ENCODE measurements at regions not wholly inside any gene's neighbourhood (a gene's known extent, or its start where the extent isn't known, plus 50 kb on each side); places are given as distances from the start of the nearest gene placed in this dataset.
"Not testable (repeated sequence)": the region's sequence is repeated elsewhere in the genome, so short reads cannot be mapped to it uniquely, and the experiment has no call there.

GRCh38 chr17:64800987-64801386, 118.3 kb downstream of the LRRC37A3 start:
- H3K9me3 ChIP-seq (ENCODE audit: control insufficient read depth, low read length); H3K27me3 ChIP-seq (ENCODE audit: control insufficient read depth, insufficient read depth, low read length); H3K36me3 ChIP-seq (ENCODE audit: control insufficient read depth, insufficient read depth, low read length): not testable (repeated sequence)

GRCh38 chr17:64800361-64800895, 118.8 kb downstream of the LRRC37A3 start:
- H3K9me3 ChIP-seq (ENCODE audit: control insufficient read depth, low read length); H3K27me3 ChIP-seq (ENCODE audit: control insufficient read depth, insufficient read depth, low read length); H2AFZ ChIP-seq; H3K9ac ChIP-seq; H3K79me2 ChIP-seq; H3K4me3 ChIP-seq (ENCODE audit: low read depth, low read length); H3K36me3 ChIP-seq (ENCODE audit: control insufficient read depth, insufficient read depth, low read length); H3K27ac ChIP-seq; H3K4me1 ChIP-seq; H3K4me2 ChIP-seq (ENCODE audit: low read length): not testable (repeated sequence)

More at GRCh38 chr17:64800987-64801386, 118.3 kb downstream of the LRRC37A3 start:
- not testable (repeated sequence) for H3K4me1 ChIP-seq; H2AFZ ChIP-seq; H3K79me2 ChIP-seq; H3K4me2 ChIP-seq (ENCODE audit: low read length); H3K27ac ChIP-seq; H3K9ac ChIP-seq; H3K4me3 ChIP-seq (ENCODE audit: low read depth, low read length)

GRCh38 chr17:64799543-64800188, 119.6 kb downstream of the LRRC37A3 start:
- not testable (repeated sequence) for H3K27ac ChIP-seq; H3K9ac ChIP-seq; H3K9me3 ChIP-seq (ENCODE audit: control insufficient read depth, low read length); H3K4me1 ChIP-seq; H3K4me3 ChIP-seq (ENCODE audit: low read depth, low read length); H3K79me2 ChIP-seq; H2AFZ ChIP-seq; H3K4me2 ChIP-seq (ENCODE audit: low read length); H3K27me3 ChIP-seq (ENCODE audit: control insufficient read depth, insufficient read depth, low read length); H3K36me3 ChIP-seq (ENCODE audit: control insufficient read depth, insufficient read depth, low read length)

GRCh38 chr17:64798961-64799360, 120.3 kb downstream of the LRRC37A3 start:
- H3K4me1 ChIP-seq; H3K27me3 ChIP-seq (ENCODE audit: control insufficient read depth, insufficient read depth, low read length); H3K79me2 ChIP-seq; H3K36me3 ChIP-seq (ENCODE audit: control insufficient read depth, insufficient read depth, low read length); H3K9me3 ChIP-seq (ENCODE audit: control insufficient read depth, low read length); H3K9ac ChIP-seq; H3K4me3 ChIP-seq (ENCODE audit: low read depth, low read length); H3K27ac ChIP-seq; H2AFZ ChIP-seq; H3K4me2 ChIP-seq (ENCODE audit: low read length): not testable (repeated sequence)

- H3K4me1 ChIP-seq; H2AFZ ChIP-seq; H3K36me3 ChIP-seq (ENCODE audit: control insufficient read depth, insufficient read depth, low read length); H3K9me3 ChIP-seq (ENCODE audit: control insufficient read depth, low read length); H3K4me3 ChIP-seq (ENCODE audit: low read depth, low read length); H3K27ac ChIP-seq; H3K4me2 ChIP-seq (ENCODE audit: low read length); H3K9ac ChIP-seq; H3K79me2 ChIP-seq; H3K27me3 ChIP-seq (ENCODE audit: control insufficient read depth, insufficient read depth, low read length): not testable (repeated sequence)
Measured at GRCh38 chr17:64798489-64798790, 120.8 kb downstream of the LRRC37A3 start.

GRCh38 chr17:64797746-64798488, 121.4 kb downstream of the LRRC37A3 start:
- H3K4me1 ChIP-seq; H3K9ac ChIP-seq; H3K9me3 ChIP-seq (ENCODE audit: control insufficient read depth, low read length); H3K27ac ChIP-seq; H3K79me2 ChIP-seq; H3K27me3 ChIP-seq (ENCODE audit: control insufficient read depth, insufficient read depth, low read length); H3K36me3 ChIP-seq (ENCODE audit: control insufficient read depth, insufficient read depth, low read length); H3K4me3 ChIP-seq (ENCODE audit: low read depth, low read length); H3K4me2 ChIP-seq (ENCODE audit: low read length); H2AFZ ChIP-seq: not testable (repeated sequence)

- not testable (repeated sequence) for H3K27me3 ChIP-seq (ENCODE audit: control insufficient read depth, insufficient read depth, low read length); H3K79me2 ChIP-seq; H3K4me3 ChIP-seq (ENCODE audit: low read depth, low read length); H3K27ac ChIP-seq; H3K36me3 ChIP-seq (ENCODE audit: control insufficient read depth, insufficient read depth, low read length); H2AFZ ChIP-seq; H3K4me2 ChIP-seq (ENCODE audit: low read length); H3K9me3 ChIP-seq (ENCODE audit: control insufficient read depth, low read length); H3K9ac ChIP-seq; H3K4me1 ChIP-seq
Measured at GRCh38 chr17:64795342-64795741, 123.9 kb downstream of the LRRC37A3 start.

- not testable (repeated sequence) for H3K27ac ChIP-seq; H3K4me1 ChIP-seq; H3K79me2 ChIP-seq; H3K9me3 ChIP-seq (ENCODE audit: control insufficient read depth, low read length); H2AFZ ChIP-seq; H3K4me3 ChIP-seq (ENCODE audit: low read depth, low read length); H3K4me2 ChIP-seq (ENCODE audit: low read length); H3K9ac ChIP-seq; H3K27me3 ChIP-seq (ENCODE audit: control insufficient read depth, insufficient read depth, low read length); H3K36me3 ChIP-seq (ENCODE audit: control insufficient read depth, insufficient read depth, low read length)
Measured at GRCh38 chr17:64794548-64795274, 124.6 kb downstream of the LRRC37A3 start.

GRCh38 chr17:64794113-64794512, 125.2 kb downstream of the LRRC37A3 start:
- H3K4me1 ChIP-seq; H3K27ac ChIP-seq; H3K4me3 ChIP-seq (ENCODE audit: low read depth, low read length); H3K9ac ChIP-seq; H3K79me2 ChIP-seq; H3K4me2 ChIP-seq (ENCODE audit: low read length); H3K9me3 ChIP-seq (ENCODE audit: control insufficient read depth, low read length); H3K36me3 ChIP-seq (ENCODE audit: control insufficient read depth, insufficient read depth, low read length); H2AFZ ChIP-seq; H3K27me3 ChIP-seq (ENCODE audit: control insufficient read depth, insufficient read depth, low read length): not testable (repeated sequence)

- not testable (repeated sequence) for H3K4me3 ChIP-seq (ENCODE audit: low read depth, low read length); H3K4me1 ChIP-seq; H3K27me3 ChIP-seq (ENCODE audit: control insufficient read depth, insufficient read depth, low read length); H2AFZ ChIP-seq; H3K27ac ChIP-seq; H3K4me2 ChIP-seq (ENCODE audit: low read length); H3K36me3 ChIP-seq (ENCODE audit: control insufficient read depth, insufficient read depth, low read length); H3K79me2 ChIP-seq; H3K9ac ChIP-seq; H3K9me3 ChIP-seq (ENCODE audit: control insufficient read depth, low read length)
Measured at GRCh38 chr17:64792793-64793575, 126.3 kb downstream of the LRRC37A3 start.
